MG63 (cell line): ENCODE measurements at regions not wholly inside any gene's neighbourhood (a gene's known extent, or its start where the extent isn't known, plus 50 kb on each side); places are given as distances from the start of the nearest gene placed in this dataset.

Source experiments
- DNase-seq: peaks from one replicate; pipeline ENCODE4 v3.0.0-alpha.2; 2020
- H3K27me3 ChIP-seq: fragments of 250-450 bp; sonication (Bioruptor Pico); 2 replicates; pipeline ENCODE4 v1.5.1; 2020; ENCODE audit warnings: mild to moderate bottlenecking, moderate library complexity
- H3K36me3 ChIP-seq: fragments of 250-450 bp; sonication (Bioruptor Pico); 2 replicates; pipeline ENCODE4 v1.5.1; 2020; ENCODE audit warnings: mild to moderate bottlenecking, moderate library complexity
- H3K4me3 ChIP-seq: fragments of 250-450 bp; sonication (Bioruptor Pico); 2 replicates; pipeline ENCODE4 v1.5.1; 2020; ENCODE audit warnings: mild to moderate bottlenecking, moderate library complexity
- H3K9me3 ChIP-seq: fragments of 250-450 bp; sonication (Bioruptor Pico); 2 replicates; pipeline ENCODE4 v1.5.1; 2020; ENCODE audit warnings: mild to moderate bottlenecking, moderate library complexity

DNA sequence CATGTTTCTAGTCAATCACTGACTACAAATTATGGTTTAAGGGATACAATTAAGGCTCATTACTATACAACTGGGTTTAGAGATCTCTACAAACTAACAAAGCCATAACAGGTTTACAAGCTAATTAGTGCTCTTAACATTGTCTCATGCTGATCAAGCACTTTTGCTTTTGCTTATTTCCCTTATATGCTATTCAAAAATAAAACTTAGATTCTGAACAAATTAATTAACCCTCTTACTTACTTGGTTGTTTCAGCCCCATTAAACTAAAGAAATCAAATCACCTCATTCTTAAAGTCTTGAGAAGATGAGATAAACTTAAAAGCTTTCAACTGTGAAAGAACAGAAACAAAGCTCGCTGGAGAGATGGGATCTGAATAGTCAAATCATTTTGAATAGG is 2024.5 kb upstream of the ADGRL3 start:
- H3K36me3 ChIP-seq: no peaks in the 10 kb centered on the region
- no peaks in the 10 kb centered on the region for H3K9me3 ChIP-seq
- DNase-seq: no peak

DNA sequence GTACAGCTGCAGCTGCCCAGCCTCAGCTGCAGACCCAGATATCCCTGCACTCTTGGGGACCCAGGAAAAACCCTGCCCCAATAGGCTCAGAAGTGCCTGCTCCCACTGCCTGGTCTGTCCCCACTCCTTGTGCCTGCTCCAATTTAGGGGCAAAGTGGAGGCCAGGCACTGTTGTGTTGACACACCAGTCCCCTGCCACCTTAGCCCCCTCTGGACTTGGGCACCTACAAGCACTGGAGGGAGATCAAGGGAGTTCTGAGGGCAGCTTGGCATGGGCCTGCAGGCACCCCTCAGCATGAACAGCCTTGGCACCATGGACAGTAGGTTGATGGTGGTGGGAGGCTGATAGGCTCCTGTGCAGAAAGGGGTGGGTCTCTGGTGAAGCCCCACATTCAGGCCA is 2020.8 kb upstream of the ADGRL3 start:
- Histone ChIP-seq H3K27me3 (no peaks in the 10 kb centered on the region), H3K4me3 (no peak overlapping the region), H3K9me3 (no peaks in the 10 kb centered on the region), H3K36me3 (no peaks in the 10 kb centered on the region)
- no peak for DNase-seq

More for the DNA sequence above, 2024.5 kb upstream of the ADGRL3 start:
- Histone ChIP-seq H3K4me3 (no peak overlapping the region), H3K27me3 (no peaks in the 10 kb centered on the region)

DNA sequence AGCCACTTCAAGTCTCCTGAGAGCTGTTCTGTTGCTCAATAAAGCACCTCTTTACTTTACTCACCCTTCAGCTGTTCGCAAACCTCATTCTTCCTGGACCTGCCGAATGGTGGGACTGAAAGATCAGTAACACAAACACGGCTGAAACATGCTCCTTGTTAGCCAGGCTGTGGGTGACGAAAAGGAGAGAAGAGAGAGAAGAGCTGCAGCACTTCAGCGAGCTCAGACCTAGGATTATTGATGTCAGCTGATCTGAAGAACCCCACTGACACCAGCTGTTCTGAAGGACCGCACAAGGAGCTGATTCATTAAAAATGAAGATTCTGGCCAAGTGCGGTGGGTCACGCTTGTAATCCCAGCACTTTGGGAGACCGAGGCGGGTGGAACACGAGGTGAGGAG is 2020.0 kb upstream of the ADGRL3 start:
- H3K9me3 ChIP-seq: no peaks in the 10 kb centered on the region
- H3K27me3 ChIP-seq: no peaks in the 10 kb centered on the region
- H3K36me3 ChIP-seq: no peaks in the 10 kb centered on the region
- DNase-seq: no peak
- H3K4me3 ChIP-seq: no peak overlapping the region

DNA sequence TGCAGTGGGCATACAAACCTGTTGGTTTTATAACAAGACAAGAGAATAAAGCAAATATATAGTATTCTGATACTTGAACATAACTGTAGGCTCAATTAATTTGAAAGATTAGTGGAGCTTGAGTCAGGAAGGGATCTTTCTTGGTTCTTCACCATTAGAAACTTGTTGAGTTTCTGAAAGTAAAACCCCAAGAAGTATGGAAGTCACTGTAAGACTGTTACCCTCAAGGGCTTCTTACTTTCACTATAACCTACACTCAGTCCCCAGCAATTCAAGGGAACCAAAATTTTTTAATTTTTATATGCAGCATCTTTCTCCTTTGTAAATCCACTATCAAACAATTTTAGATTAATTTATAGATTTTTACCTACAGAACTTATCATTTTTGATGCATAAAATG is 2019.2 kb upstream of the ADGRL3 start:
- no peak for DNase-seq
- Histone ChIP-seq H3K36me3 (no peaks in the 10 kb centered on the region), H3K9me3 (no peaks in the 10 kb centered on the region), H3K4me3 (no peak overlapping the region), H3K27me3 (no peaks in the 10 kb centered on the region)

DNA sequence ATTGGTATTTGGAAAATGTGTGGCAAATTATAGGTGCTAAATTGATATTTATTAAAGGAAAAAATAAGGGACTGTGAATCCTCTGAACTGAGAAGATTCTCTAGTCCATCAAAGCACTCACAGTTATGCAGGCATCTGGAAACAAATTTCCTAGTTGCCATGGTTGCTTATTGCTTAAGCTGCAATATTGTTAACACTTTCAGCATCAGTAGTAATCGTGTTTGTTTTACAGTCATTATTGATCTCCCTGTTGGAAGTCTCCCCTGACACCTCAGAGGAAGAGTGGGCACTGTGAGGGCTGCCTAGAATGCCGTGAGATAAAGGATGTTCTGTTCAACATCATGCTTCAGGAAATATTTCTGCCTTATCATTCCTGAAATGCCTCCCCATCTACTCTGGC is 2004.3 kb upstream of the ADGRL3 start:
- Histone ChIP-seq H3K27me3 (no peaks in the 10 kb centered on the region), H3K4me3 (no peak overlapping the region), H3K9me3 (no peaks in the 10 kb centered on the region), H3K36me3 (no peaks in the 10 kb centered on the region)
- no peak for DNase-seq

DNA sequence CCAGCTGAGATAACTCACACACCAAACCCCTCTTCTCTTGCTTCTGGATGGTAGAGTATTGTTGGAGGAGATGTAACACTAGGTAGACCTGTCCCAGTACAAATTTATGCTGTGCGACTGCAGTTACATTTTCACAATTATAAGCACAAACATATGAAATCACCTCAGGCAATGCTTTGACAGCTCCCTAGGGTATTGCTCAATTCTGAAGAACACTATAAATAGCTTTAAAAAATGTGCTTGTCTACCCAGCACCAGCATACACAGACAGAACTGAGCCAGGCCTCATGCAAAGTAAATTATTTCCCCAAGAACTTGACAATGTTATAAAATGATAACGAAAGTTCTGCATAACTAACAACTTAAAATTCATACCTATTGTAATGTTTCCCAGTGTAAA is 1999.1 kb upstream of the ADGRL3 start:
- DNase-seq: no peak
- Histone ChIP-seq H3K27me3 (no peaks in the 10 kb centered on the region), H3K4me3 (no peak overlapping the region), H3K9me3 (no peaks in the 10 kb centered on the region), H3K36me3 (no peaks in the 10 kb centered on the region)

DNA sequence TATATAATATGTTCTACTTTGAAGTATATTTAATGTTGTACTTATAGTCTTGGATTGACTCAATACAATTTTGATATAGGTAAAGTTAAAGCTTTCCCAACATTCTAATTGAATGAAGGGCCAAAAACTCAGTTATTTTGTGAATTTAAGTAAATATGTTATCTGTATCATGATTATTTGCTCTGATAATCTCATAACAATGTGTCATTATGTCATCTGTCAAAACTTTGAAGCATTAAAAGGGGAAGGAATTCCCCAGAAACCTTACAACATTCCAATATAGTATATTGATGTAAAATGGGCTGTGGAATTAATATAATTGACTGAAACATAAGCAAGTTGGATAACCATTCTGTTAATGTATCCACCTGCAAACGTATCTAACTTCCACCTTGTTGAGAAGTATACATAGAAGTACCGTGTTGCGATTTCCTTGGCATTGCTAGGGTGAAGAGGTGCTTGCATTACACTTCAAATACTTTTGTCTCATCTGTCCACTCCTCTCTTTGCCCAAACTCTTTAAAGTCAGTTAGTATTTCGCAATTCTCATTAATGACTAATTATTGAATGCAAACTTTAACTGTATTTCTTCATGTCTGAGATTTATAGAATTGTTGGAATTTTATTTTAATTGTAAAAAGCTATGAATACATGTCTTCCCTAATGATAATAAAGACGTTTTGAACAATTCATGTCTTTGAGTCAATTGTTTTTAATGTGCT is 1982.1 kb upstream of the ADGRL3 start:
- Histone ChIP-seq H3K36me3 (no peaks in the 10 kb centered on the region), H3K4me3 (no peak overlapping the region), H3K27me3 (no peaks in the 10 kb centered on the region), H3K9me3 (no peaks in the 10 kb centered on the region)
- DNase-seq: no peak

DNA sequence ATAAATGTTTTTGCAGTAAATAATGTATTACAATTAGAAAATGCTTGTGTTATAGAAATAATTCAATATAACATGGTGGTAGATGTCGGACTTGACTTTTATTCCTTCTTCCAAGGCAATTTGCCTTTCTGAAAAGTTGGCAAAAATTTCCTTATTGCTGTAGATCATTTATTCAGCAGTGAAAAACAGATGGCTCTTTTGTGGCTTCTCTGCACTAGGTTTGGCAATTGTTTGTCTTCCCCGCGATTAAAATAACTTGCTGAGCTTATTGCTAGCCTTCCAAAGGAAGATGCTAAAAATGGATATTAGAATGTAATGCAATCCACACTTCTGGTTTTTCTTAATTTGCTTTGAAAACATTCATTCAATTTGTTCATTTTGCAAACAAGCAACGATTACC is 1977.9 kb upstream of the ADGRL3 start:
- H3K4me3 ChIP-seq: no peak overlapping the region
- H3K9me3 ChIP-seq: no peaks in the 10 kb centered on the region
- H3K27me3 ChIP-seq: no peaks in the 10 kb centered on the region
- no peaks in the 10 kb centered on the region for H3K36me3 ChIP-seq
- DNase-seq: no peak

DNA sequence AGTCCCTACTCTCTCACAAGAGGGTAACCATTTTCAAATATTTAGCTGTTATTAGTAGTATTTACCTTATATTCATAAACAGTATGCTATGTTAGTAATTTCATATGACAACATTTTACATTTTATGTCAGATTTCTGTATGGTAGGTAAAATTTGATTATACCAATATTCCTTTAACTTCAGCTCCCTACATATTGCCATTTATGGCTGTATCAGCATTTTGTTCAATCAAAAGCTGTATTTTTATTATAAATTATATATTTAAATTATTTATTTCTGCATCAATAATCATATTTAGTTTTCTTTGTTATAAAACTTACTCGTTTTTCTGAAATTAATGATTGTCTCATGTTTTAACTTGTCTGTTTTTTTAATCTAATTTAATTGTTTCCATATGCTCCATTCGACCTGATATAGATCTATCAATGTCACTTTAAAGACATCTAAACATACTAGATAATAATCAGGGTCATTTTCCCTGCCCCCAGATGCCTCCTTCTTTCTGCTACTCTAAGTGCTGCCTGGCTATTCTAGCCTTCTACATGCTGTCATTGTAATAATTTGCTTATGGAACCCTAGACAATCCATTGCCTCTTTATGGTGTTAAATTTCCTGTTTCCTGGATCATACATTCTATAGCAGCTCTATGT is 1976.7 kb upstream of the ADGRL3 start:
- Histone ChIP-seq H3K27me3 (no peaks in the 10 kb centered on the region), H3K9me3 (no peaks in the 10 kb centered on the region), H3K4me3 (no peak overlapping the region), H3K36me3 (no peaks in the 10 kb centered on the region)
- no peak for DNase-seq

DNA sequence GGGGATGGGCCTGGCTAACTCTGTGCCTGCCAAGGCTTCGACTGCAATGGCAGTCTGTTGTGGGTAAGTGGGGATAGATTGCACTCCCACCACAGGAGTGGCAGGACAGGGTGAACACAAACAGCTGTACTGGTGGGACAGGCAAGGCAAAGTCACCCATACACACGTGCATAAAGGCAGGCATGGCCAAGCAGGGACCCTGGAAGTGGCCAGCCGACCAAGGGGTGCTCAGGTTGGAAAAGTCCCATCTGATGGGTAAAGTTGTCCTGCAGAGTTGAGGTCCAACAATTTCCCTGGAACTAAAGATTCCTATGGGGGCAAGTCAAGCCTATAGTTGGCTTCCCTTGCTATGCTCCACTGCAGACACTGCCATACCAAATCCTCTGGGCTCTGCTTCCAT is 1961.9 kb upstream of the ADGRL3 start:
- DNase-seq: no peak
- no peak overlapping the region for H3K4me3 ChIP-seq

DNA sequence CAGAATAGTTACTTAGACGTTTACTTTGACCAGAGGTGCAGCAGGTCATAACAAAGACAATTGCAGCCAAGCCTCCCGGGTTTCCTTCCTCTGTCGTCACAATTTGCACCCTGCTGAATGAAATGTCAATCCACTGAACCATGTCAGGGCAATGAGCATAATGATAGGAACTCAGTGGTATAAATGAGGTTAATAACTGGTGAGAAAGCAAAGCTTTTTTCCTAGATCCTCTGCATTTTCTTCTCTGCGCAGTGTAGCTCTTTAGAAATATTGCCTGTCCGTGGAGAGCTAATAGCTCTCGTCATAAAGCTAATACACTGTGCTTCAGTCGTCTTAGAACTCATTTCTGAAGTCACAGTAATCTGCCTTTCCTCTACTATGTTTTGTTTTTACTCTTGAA is 1960.1 kb upstream of the ADGRL3 start:
- Histone ChIP-seq H3K27me3 (no peaks in the 10 kb centered on the region), H3K9me3 (no peaks in the 10 kb centered on the region), H3K4me3 (no peak overlapping the region), H3K36me3 (no peaks in the 10 kb centered on the region)
- no peak for DNase-seq

More for the DNA sequence above, 1961.9 kb upstream of the ADGRL3 start:
- no peaks in the 10 kb centered on the region for H3K9me3 ChIP-seq
- no peaks in the 10 kb centered on the region for H3K36me3 ChIP-seq
- no peaks in the 10 kb centered on the region for H3K27me3 ChIP-seq

DNA sequence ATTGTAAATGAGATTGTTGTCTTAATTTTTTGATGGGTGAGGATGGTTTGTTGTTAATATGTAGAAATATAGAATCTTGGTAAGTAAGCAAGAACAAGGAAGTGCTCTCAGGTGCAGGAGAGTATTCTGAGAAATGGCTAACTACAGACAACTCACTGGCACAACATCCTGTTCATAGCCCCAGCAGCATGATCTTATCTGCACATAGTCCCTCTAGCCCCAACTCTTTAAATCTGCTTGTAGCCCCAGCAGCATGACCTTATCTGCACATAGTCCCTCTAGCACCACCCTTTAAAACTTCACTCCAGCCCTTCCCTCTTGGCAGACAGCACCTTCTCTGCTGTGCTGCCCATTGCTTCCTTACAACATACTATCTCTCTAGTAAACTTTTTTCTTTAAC is 1957.1 kb upstream of the ADGRL3 start:
- Histone ChIP-seq H3K4me3 (no peak overlapping the region), H3K36me3 (no peaks in the 10 kb centered on the region), H3K9me3 (no peaks in the 10 kb centered on the region), H3K27me3 (no peaks in the 10 kb centered on the region)
- no peak for DNase-seq

DNA sequence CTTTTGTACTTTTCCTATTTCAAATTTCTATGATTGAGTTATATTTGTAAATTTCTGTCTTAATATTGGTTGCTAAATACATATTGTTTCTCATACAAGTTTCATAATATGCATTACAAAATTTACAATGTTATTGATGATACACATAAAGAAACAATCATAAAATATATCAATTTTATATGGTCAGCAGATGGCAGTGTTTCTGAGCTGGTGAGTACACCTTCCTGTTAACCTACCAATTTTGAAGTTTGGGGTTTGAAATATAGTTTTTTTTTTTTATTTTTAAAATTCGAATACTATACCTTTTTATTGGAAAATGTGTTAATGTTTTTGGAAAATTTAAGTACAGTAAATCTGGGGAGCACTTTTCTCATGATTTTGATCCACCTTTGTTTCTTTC is 1953.1 kb upstream of the ADGRL3 start:
- Histone ChIP-seq H3K27me3 (no peaks in the 10 kb centered on the region), H3K9me3 (no peaks in the 10 kb centered on the region), H3K36me3 (no peaks in the 10 kb centered on the region), H3K4me3 (no peak overlapping the region)
- no peak for DNase-seq

DNA sequence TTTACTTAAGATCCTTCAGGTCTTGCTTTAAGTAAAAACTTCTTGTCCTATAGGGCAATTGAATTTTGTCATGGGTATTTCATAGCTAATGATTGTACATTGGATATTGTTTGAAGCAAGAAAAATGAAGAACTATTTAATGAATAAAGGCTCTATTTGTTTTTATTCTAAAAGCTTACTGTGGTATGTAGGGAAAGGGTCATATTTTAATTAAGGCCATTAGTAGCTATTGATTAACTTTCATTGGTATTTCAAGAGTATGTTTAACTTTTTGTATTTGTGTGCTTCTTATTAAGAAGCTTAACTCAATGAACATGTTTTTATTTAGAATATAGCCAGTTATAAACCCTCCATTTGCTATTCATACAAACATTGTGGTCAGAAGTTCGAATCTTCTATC is 1951.8 kb upstream of the ADGRL3 start:
- H3K9me3 ChIP-seq: no peaks in the 10 kb centered on the region
- no peak overlapping the region for H3K4me3 ChIP-seq
- no peaks in the 10 kb centered on the region for H3K36me3 ChIP-seq
- DNase-seq: no peak
- no peaks in the 10 kb centered on the region for H3K27me3 ChIP-seq

DNA sequence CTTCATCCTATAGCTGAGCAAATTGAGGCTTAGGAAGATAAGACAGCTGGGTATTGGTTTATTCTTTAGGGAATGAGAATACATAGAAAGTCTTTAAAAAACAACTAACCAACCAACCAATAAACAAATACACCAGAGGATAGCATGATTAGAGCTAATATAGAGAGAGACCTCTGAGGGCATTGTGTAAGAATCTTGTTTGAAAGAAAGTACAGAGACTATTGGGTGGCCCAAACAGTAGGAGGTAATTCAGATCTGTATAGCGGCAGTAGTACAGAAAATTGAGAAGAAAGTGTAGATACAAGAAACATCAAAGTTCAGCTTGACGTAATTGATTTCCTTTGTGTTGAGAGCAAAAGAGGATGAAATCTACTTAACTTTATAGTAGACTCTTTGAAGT is 1951.0 kb upstream of the ADGRL3 start:
- DNase-seq: no peak
- H3K27me3 ChIP-seq: no peaks in the 10 kb centered on the region
- no peaks in the 10 kb centered on the region for H3K9me3 ChIP-seq
- no peaks in the 10 kb centered on the region for H3K36me3 ChIP-seq
- H3K4me3 ChIP-seq: no peak overlapping the region

DNA sequence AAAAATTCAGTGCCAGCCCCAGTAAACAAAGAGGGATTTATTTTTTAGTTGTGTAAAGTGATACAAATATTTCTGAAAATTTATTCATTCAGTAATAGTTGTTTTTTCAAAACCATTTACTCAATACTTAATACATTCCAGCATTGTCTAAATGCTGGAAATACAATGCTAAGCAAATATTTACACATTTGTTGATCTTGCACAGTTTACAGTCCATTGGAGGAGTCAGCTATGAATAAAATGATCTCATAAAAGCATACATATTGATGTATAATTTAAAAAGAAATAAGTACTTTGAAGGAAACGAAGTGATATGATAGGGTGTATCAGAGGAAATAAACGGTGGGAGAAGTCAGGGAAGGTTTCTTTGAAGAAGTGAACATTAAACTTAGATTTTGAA is 1942.1 kb upstream of the ADGRL3 start:
- Histone ChIP-seq H3K9me3 (no peaks in the 10 kb centered on the region), H3K36me3 (no peaks in the 10 kb centered on the region), H3K27me3 (no peaks in the 10 kb centered on the region), H3K4me3 (no peak overlapping the region)
- no peak for DNase-seq

DNA sequence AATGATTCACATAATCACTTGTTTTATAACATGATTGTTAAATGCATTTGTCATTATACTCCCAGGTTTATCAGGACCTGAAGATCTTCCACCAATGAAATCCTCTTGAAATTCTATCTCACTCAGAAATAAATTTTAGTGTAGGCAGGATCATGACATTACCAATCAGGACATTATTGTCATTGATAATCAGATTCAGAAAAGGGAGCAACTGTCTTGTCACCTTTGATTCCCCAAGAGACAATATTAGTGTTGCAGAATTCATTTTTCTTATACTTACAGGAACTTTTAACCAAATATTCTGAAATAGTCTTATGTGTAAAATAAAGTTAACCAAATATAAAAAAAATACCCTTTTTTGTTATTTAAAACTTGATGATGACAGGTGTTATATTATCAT is 1892.5 kb upstream of the ADGRL3 start:
- Histone ChIP-seq H3K27me3 (no peaks in the 10 kb centered on the region), H3K4me3 (no peak overlapping the region), H3K9me3 (no peaks in the 10 kb centered on the region), H3K36me3 (no peaks in the 10 kb centered on the region)
- DNase-seq: no peak

DNA sequence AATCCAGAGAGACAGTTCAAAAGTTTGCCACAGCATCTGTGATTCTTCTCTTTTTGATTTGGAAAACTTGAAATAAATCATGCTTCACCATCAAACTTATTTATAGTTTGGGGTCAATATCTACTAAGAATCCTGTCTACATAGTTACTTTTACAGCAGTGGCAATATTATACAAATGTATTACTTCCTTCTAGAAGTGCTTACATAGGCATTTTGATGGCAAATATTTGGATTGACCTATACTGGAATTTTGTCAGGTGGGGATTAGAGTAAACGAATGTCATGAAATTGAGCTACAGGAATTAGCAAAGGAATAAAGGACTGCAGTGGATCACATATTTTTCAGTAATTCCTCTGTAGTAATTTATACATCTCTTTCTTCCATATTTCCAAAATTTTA is 1885.5 kb upstream of the ADGRL3 start:
- Histone ChIP-seq H3K9me3 (no peaks in the 10 kb centered on the region), H3K36me3 (no peaks in the 10 kb centered on the region)
- DNase-seq: no peak

More for the DNA sequence above, 1885.5 kb upstream of the ADGRL3 start:
- H3K27me3 ChIP-seq: no peaks in the 10 kb centered on the region
- no peak overlapping the region for H3K4me3 ChIP-seq
